ENCODE measurements at regions not wholly inside any gene's neighbourhood (a gene's known extent, or its start where the extent isn't known, plus 50 kb on each side); places are given as distances from the start of the nearest gene placed in this dataset.
"Not testable (repeated sequence)": the region's sequence is repeated elsewhere in the genome, so short reads cannot be mapped to it uniquely, and the experiment has no call there.

GRCh38 chr4:96993560-96993959 lies 1149.7 kb downstream of the STPG2 start:
- DNase-seq, result no peak

- DNase-seq, result no peak
These were observed 1139.6 kb downstream of the STPG2 start for GRCh38 chr4:97003715-97004114.

- no peak for DNase-seq
These were observed 1130.0 kb downstream of the STPG2 start for GRCh38 chr4:97013309-97013708.

- no peak for DNase-seq
These were observed 1129.6 kb downstream of the STPG2 start for GRCh38 chr4:97013711-97014110.

GRCh38 chr4:97015301-97015700 lies 1128.0 kb downstream of the STPG2 start:
- DNase-seq, result no peak

- no peak for DNase-seq
These were observed 1126.9 kb downstream of the STPG2 start for GRCh38 chr4:97016186-97016907.

- DNase-seq, result no peak
These were observed 1115.4 kb downstream of the STPG2 start for GRCh38 chr4:97027728-97028410.

- no peak for DNase-seq
These were observed 1114.5 kb downstream of the STPG2 start for GRCh38 chr4:97028785-97029184.

- not testable (repeated sequence) for DNase-seq
These were observed 1105.7 kb downstream of the STPG2 start for GRCh38 chr4:97037411-97038145.

- DNase-seq, result no peak
These were observed 1105.1 kb downstream of the STPG2 start for GRCh38 chr4:97038146-97038516.

- DNase-seq, result no peak
These were observed 1070.6 kb downstream of the STPG2 start for GRCh38 chr4:97072666-97073065.

GRCh38 chr4:97073194-97073593 lies 1070.1 kb downstream of the STPG2 start:
- DNase-seq, result no peak

- DNase-seq, result no peak
These were observed 1068.7 kb downstream of the STPG2 start for GRCh38 chr4:97074531-97074930.

GRCh38 chr4:97081951-97082350 lies 1061.3 kb downstream of the STPG2 start:
- no peak for DNase-seq

GRCh38 chr4:97097036-97097435 lies 1046.2 kb downstream of the STPG2 start:
- not testable (repeated sequence) for DNase-seq

- not testable (repeated sequence) for DNase-seq
These were observed 1042.1 kb downstream of the STPG2 start for GRCh38 chr4:97101171-97101570.

GRCh38 chr4:97103252-97103651 lies 1040.0 kb downstream of the STPG2 start:
- DNase-seq, result no peak

- DNase-seq, result no peak
These were observed 1039.3 kb downstream of the STPG2 start for GRCh38 chr4:97104006-97104405.

GRCh38 chr4:97104666-97105065 lies 1038.6 kb downstream of the STPG2 start:
- no peak for DNase-seq

- DNase-seq, result no peak
These were observed 1037.8 kb downstream of the STPG2 start for GRCh38 chr4:97105347-97106099.

- no peak for DNase-seq
These were observed 1037.1 kb downstream of the STPG2 start for GRCh38 chr4:97106161-97106560.

- no peak for DNase-seq
These were observed 1032.8 kb downstream of the STPG2 start for GRCh38 chr4:97110506-97110905.

GRCh38 chr4:97116511-97116910 lies 1026.8 kb downstream of the STPG2 start:
- no peak for DNase-seq

All from fibroblast of skin of abdomen (primary cell).